ENCODE measurements at regions not wholly inside any gene's neighbourhood (a gene's known extent, or its start where the extent isn't known, plus 50 kb on each side); places are given as distances from the start of the nearest gene placed in this dataset.

DNA sequence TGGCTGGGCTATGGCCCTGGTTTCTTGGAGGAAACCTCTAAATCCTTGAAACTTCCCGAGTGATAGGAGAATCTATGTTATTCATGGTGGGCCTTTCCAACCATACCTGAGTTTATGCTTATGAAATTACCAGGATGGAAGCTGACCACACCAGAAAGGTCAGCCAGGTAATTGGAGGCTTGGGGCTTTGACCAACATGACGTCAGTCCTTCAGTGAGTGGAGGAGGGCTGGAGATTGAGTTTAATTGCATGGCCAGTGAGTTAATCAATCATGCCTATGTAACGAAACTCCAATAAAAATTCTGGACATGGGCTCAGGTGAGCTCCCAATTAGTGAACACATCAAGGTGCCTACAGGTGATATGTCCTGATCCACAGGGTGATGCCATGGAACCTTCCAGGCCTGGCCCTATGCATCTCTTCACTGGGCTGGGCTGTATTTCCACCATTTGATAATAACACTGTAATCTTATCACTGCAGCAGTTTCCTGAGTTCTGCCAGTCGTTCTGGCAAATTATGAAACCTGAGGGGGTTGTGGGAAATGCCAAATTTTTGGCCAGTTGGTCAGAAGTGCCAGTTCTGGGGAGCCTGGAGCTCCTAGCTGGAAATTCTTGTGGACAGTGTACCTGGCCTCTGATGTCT lies 106.5 kb downstream of the CDH26 start:
- no peak for DNase-seq

- no peak for DNase-seq
Measured at GRCh38 chr20:60065741-60066437, 107.7 kb downstream of the CDH26 start.

DNA sequence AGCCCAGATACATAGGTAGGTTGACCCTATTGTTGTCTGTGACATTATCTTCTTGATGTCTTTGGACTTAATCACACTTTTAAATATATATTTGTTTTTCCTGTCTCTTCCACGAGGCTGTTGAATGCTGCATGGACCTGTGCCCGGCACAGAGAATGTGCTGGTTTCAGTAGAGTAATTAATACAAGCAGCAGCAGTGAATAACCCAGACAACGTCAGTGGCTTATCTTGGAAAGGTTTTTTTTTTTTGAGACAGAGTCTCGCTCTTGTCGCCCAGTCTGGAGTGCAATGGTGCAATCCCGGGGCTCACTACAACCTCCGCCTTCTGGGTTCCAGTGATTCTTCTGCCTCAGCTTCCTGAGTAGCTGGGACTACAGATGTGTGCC lies 108.2 kb downstream of the CDH26 start:
- no peak for DNase-seq

DNA sequence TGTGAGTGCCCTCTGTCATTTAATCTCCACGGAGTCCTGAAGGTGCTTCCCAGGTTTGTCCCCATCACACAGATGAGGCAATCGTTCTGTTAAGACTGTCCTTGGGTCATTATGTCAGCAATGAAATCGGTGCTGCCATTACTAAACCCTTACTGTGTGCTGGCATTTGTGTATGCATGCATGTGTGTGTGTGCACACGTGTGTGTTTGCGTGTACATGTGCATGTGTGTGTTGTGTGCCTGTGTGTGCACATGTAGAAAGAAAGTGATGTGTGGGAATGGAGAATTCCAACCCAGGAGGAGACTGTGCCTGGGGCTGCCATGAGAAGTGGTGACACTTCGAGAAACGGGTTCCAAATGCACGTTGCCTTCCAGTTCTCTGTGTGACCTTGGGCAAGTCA lies 110.3 kb downstream of the CDH26 start:
- no peak for DNase-seq

DNA sequence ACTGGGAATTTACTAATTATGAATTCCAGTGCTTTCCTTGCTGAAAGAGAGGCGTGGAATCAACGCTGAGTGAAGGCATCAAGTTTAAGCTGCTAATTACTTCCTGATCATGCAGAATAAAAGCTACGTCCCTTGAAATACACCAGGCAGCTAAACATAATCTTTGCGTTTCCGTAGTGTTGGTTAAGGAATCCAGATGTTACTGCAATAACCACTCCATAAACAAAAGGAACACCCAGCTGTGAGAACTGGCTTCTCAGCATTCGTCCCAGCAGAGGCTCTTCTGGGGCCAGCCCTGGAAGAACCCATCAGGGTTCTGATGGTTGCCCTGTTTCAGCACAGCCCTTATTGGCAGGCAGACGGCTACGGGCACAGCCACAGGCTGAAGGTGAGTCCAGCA lies 111.4 kb downstream of the CDH26 start:
- no peak for DNase-seq

DNA sequence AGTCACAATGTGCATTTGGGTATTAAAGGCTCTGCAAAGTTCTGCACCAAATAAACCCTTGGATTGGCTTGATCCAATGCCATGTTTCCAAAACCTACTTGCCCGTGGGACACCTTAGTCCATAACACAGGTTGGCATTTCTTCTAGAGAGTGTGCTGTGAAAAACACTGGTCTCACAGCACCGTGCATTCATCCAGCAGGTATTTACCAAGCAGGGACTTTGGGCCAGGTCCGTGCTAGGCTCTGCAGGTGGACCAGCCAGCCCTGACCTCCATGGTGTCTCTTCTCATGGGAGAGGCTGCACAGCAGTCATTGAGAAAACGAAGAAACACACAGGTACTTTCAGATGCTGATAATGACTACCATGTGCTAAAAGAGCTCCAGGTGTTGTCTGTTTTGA lies 112.6 kb downstream of the CDH26 start:
- DNase-seq = no peak

DNA sequence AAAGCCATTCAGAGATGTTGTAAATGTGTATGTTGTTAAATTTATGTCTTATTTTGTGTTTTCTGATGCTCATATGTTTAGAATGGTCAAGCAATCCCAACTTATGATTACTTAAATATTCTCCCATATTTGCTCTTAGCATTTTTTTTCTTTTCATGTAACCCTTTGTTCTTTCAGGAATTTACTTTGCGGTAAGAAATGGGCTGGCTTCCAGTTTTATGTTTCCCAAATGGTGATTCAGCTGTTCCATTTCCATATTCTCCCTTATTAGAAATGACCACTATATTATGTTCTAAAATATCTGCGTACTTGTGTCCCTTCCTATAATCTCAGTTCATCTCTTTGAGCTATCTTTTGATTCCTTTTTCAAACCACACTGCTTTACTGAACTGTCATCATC lies 113.7 kb downstream of the CDH26 start:
- no peak for DNase-seq

DNA sequence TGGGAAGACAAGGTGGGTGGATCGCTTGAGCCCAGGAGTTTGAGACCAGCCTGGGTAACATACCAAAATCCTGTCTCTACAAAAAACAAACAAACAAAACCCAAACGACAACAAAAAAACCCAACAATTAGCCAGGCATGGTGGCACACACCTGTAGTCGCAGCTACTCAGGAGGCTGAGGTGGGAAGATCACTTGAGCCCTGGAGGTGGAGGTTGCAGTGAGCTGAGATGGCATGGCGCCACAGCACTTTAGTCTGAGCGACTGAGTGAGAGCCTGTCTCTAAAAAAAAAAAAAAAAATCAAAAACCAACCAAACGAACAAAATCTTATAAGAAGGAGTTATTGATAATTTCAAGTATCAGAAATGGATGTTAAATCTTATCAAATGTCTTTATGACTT lies 114.9 kb downstream of the CDH26 start:
- no peak for DNase-seq

DNA sequence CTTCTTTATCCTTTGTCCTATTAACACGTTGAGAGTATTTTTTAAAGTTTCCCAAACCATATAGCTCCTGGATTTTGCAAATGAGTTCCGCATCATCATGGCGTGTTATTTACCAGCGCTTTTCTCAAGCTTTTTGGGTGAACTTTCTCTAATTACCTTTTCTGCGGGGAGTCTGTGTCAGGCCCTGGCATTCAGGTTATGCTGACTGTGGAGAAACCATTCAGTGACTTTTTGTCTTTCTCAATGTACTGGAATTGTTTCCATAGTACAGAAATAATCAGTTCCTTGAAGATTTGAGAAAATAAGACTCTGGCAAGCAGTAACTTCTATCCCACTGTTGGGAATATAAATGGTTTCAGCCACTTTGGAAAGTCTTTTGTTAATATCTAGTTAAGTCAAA lies 115.3 kb downstream of the CDH26 start:
- no peak for DNase-seq

DNA sequence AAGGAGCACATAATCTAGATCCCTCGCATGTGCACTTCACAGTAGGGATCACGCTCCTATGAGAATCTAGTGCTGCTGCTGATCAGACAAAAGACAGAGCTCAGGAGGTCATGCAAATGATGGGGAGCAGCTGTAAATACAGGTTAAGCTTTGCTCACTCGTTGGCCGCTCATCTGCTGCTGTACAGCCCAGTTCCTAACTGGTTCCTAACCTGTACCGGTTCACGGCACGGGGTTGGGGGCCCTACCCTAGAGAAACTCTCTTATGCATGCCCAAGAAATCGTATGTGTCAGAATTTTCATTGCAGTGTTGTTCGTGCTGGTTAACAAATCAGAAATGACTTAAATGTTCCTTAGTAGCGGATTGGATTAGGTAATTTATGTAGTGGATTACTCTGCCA lies 116.1 kb downstream of the CDH26 start:
- no peak for DNase-seq

DNA sequence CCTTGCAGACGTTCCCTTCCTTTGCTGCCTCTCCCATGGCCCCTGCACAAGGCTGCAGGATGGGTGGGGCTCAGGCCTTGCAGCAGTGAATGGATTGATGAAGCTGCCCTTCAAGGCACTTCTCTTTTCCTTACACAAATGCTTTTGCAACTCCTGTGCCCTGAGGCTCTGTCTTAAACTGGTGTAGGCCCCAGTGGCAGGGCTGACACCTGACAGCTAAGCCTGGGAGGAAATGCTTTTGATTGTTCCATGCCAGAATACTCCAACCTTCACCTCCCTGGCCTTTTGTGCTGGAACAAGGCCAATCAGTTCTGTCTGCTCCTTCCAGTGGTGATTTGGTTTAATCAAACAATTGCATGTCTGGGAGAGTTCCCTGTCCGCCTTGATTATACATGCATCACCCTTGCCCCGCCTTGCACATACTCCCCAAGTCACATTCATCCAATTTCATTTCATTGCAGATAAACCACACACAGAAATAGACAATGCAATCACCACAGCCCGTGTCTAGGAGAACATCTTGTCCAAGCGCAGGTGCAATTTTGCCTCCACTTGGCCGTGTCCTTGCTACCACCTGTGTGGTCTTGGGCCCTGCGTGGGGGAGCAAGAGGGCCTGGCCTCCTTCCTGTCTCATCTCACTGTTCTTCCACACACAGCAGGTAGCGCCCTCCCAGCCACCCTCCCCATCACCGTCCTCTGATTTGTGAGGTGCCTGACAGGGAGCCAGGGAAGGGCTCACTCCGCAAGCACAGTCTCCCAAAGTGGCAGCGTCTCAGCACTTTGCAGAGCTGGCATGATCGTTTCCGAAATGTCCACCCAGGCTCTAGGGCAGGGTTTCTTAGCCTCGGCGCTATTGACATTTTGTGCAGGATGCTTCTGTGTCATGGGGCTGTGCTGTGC lies 120.4 kb downstream of the CDH26 start:
- DNase-seq = no peak

DNA sequence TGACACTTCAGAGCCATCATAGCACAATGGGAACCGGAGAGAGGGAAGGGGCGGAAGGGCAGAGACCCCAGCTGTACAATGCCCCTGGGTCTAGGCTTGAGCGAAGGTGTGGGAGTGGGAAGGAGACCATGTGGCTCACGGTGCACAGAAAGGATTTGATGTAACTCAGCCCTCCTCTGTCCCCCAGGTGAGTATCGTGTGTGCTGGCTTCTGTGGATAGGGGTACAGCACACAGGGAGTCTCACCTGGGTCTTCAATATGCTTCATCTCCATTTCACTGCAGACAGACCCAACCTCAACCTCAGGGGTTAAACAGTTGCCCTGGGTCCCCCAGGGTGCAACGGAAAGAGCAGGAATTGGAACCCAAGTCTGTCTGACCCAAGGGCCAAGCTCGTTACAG lies 122.2 kb downstream of the CDH26 start:
- no peak for DNase-seq

DNA sequence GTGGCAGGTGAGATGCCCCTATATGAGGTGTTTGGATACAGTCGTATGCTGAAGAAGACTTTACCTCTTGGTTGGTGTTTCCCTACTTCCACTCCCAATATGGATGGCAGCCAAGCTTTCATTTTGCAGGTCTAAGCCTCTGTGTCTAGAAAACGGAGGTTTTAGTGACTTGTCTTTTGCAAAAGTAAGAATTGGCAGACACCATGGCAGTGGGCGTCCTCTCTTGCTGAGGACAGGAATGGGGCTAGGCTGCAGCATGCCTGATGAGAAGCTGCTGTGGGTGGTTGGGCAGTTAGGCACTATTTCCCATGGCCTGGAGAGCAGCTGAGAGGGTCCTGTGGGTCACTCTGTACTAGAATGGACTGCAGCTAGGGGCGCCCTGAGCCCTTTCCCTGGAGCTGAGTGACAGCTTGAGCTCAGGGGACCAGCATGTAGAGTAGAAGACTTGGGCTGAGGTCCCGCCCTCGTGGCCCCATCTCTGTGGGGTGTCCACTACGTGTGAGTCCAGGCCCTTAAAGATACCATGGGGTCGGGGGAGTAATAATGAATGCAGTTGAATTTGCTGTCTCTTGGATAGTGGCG lies 127.4 kb downstream of the CDH26 start:
- DNase-seq = no peak

DNA sequence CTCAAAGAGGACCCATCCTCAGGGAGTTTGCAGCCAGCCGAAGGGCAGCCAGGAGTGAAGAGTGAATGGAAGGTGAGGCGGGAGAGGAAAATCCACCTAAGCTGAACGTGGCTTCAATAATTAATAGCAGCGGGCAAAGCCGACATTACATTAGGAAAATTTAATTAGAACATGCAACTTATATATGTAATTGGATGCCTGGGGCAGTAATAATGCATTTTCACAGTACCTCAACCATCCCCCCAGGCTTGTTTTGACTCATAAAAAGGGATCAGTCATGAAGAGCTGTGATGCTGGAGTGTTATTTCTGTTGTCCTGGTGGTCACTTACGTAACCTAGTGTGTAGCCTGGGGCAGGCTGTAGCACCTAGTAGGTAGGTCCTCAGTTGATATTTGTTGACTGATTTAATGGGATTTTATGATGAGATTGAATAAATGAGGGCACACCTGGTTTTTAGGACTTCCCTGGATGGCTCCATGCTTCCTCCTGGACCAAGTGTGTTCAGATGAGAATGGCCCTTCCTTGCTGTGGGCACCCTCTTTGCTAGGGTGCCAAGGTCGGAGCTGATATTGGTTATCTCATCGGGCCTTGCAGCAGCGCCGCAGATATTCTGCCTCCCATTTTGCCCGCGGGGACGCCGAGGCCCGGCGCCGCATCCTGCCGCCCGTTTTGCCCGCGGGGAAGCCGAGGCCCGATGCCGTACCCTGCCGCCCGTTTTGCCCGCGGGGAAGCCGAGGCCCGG lies 128.8 kb downstream of the CDH26 start:
- DNase-seq = no peak

- no peak for DNase-seq
Measured at GRCh38 chr20:60087563-60088105, 129.4 kb downstream of the CDH26 start.

DNA sequence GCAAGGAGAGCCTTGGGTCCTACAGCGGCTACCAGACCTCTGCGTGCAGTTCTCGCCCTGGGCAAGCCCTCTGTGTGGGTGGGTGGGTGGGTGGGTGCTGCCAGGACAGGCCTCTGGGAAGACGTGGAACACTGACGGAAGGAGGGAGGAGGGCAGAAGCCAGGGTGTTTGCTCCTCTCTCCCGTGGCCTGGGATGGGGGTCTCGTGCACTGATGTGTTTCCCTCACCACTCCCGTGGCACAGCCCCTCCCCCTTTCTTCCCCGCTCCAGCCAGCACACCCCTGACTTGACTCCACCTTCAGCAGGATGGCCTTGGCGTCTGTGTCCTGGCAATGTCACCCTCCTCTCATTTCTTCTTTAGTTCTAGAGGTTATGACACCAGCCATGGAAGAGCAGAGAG lies 130.0 kb downstream of the CDH26 start:
- DNase-seq = no peak

DNA sequence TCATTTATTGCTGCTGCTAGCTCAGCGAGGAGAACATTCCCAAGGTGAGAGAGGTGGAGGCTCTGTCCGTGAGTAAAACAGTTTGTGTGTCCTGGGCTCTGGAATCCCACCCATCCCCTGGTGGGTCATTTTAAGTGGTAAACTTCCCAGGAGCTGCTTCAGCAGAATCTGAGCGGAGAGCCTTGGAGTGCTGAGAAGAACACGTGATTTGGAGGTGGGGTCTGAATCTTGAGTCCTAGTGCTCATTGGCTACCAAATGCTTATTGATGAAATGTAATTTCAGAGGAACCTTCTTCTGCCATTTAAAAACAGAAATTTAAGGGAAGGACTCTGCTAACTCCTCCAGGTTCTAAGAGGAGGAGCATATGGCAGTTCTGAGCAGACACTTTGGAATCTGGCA lies 132.4 kb downstream of the CDH26 start:
- no peak for DNase-seq

DNA sequence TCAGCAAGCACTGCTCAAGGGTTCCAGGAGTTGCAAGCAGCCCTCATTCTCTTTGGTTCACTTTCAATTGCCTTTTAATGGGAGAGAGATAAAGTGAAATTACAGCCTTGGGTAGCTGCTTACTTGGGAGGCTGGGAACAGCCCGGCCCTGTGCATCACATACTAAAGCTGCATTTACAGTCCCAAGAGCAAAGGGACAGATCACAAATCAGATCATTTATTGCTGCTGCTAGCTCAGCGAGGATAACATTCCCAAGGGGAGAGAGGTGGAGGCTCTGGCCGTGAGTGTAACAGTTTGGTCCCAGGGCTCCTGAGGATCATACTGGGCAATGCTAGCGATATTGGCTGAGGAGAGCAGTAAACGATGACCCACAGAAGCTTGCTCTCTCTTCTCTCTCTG lies 133.1 kb downstream of the CDH26 start:
- DNase-seq = no peak

- DNase-seq = no peak
Measured at GRCh38 chr20:60091861-60092260, 133.6 kb downstream of the CDH26 start.

DNA sequence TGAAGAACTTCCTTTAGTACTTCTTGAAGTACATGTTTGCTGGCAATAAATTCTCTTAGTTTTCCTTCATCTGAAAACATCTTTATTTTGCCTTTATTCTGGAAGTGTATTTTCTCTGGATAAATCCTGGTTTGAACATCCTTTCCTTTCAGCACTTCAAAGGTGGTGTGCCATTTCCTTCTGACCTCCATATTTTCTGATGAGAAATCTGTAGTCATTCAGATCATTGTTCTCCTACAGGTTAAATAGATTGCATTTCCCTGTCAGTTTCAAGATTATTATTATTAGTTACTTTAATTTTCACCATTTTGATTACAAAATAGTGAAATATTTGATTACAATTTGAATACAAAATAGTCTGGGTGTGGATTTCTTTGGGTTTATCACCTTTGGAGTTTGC lies 134.5 kb downstream of the CDH26 start:
- DNase-seq = no peak

DNA sequence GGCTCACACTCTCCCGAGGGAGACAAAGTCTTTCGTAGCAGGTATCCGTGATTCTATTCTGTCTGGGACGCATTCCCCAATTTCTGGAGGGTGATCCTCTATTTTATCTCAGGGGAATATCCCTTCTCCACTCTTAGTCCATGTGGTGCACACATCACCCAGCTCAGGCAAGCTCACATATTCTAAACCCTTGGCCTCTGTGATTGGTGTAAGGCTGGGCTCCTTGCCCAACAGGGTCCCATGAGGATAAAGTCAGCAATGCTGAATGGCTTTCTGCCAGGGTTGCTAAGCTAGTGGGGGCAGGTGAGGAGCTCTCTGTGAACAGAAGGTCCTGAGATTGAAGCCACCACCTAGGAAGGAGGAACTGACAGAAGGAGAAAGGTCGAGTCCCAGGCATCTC lies 137.2 kb downstream of the CDH26 start:
- DNase-seq = no peak

- DNase-seq = no peak
Measured at GRCh38 chr20:60096166-60096565, 137.9 kb downstream of the CDH26 start.

- DNase-seq = no peak
Measured at GRCh38 chr20:60097285-60097684, 139.1 kb downstream of the CDH26 start.
